OCI-LY7 (cell line): ENCODE measurements at regions not wholly inside any gene's neighbourhood (a gene's known extent, or its start where the extent isn't known, plus 50 kb on each side); places are given as distances from the start of the nearest gene placed in this dataset.

Experiments
- BruUV-seq: library from RNA; stranded (reverse); fragments of 400-500 nt; replicated peaks from 2 replicates; lab custom pipeline; 2021; lab: Mats Ljungman, UMichigan
- CTCF ChIA-PET: fragments of 300-600 bp; sonication (Branson Sonifier 250); formaldehyde crosslinking; loops from one replicate; lab custom pipeline; 2022; ENCODE audit warnings: antibody characterized with exemption; ENCODE audit not compliant: unreplicated experiment; lab: Charles Lee
- POLR2A ChIA-PET: fragments of 300-600 bp; sonication (Branson Sonifier 250); formaldehyde crosslinking; loops from one replicate; lab custom pipeline; 2022; ENCODE audit warnings: antibody characterized with exemption; lab: Charles Lee
- DNase-seq: peaks from one replicate; pipeline ENCODE4 v3.0.0-alpha.2; 2015; ENCODE audit warnings: low spot score
- H2AFZ ChIP-seq: fragments of 200-600 bp; sonication (generic), shearing (Covaris generic); 2 replicates; pipeline ENCODE4 v1.6.1; 2014; ENCODE audit warnings: mild to moderate bottlenecking, antibody characterized with exemption, low read length, moderate library complexity
- H3K27ac ChIP-seq: fragments of 200-600 bp; sonication (generic); 2 replicates; pipeline ENCODE4 v1.5.1; 2014; ENCODE audit warnings: mixed run types, low read depth, mild to moderate bottlenecking, moderate library complexity, low read length, inconsistent platforms; ENCODE audit not compliant: poor library complexity, severe bottlenecking
- H3K36me3 ChIP-seq: fragments of 200-600 bp; sonication (generic); 2 replicates; pipeline ENCODE4 v1.6.1; 2014; ENCODE audit warnings: mild to moderate bottlenecking, antibody characterized with exemption, low read length, moderate library complexity, mixed read lengths; ENCODE audit not compliant: insufficient read depth
- H3K4me1 ChIP-seq: fragments of 200-600 bp; sonication (generic); 2 replicates; pipeline ENCODE4 v1.5.1; 2014; ENCODE audit warnings: mild to moderate bottlenecking, low read length; ENCODE audit not compliant: insufficient read depth, poor library complexity, severe bottlenecking
- H3K4me2 ChIP-seq: fragments of 200-600 bp; sonication (generic); 2 replicates; pipeline ENCODE4 v1.6.1; 2014; ENCODE audit warnings: mild to moderate bottlenecking, low read length
- H3K4me3 ChIP-seq: fragments of 200-600 bp; sonication (generic); 2 replicates; pipeline ENCODE4 v1.5.1; 2014; ENCODE audit warnings: mild to moderate bottlenecking, low read depth, low read length; ENCODE audit not compliant: poor library complexity, severe bottlenecking
- H3K79me2 ChIP-seq: fragments of 200-600 bp; sonication (generic); 2 replicates; pipeline ENCODE4 v1.6.1; 2016; ENCODE audit warnings: low read depth, mild to moderate bottlenecking, low read length, moderate library complexity, mixed read lengths; ENCODE audit not compliant: insufficient read depth
- H3K9me2 ChIP-seq: fragments of 200-600 bp; sonication (generic); 2 replicates; pipeline ENCODE4 v1.6.1; 2016; ENCODE audit warnings: mild to moderate bottlenecking, low read length, mixed read lengths; ENCODE audit not compliant: insufficient read depth
- H3K9me3 ChIP-seq: fragments of 200-600 bp; sonication (generic); 2 replicates; pipeline ENCODE4 v1.6.1; 2014; ENCODE audit warnings: mild to moderate bottlenecking, mixed run types, low read length, mixed read lengths
- H4K20me1 ChIP-seq: fragments of 200-600 bp; sonication (generic); 2 replicates; pipeline ENCODE4 v1.6.1; 2014; ENCODE audit warnings: mild to moderate bottlenecking, antibody characterized with exemption, low read length, moderate library complexity, mixed read lengths; ENCODE audit not compliant: insufficient read depth
- EZH2phosphoT487 ChIP-seq: fragments of 200-600 bp; sonication (generic); IDR thresholded peaks from 2 replicates; pipeline ENCODE4 v1.6.1; 2018; ENCODE audit warnings: low read depth, borderline replicate concordance, mild to moderate bottlenecking, mixed run types, antibody characterized with exemption, low read length, moderate library complexity, mixed read lengths
- intact Hi-C: fragments of 100-400 bp; cut with micrococcal nuclease; formaldehyde crosslinking; loops from one replicate; pipeline ENCODE4 v1.10.0; 2022; ENCODE audit not compliant: unreplicated experiment
- TF ChIP-seq, protein P1 (sequence below): fragments of 200-600 bp; sonication (generic); conservative IDR thresholded peaks from 2 replicates; pipeline ENCODE4 v1.5.1; 2014; ENCODE audit warnings: mild to moderate bottlenecking, antibody characterized with exemption, low read length, moderate library complexity, mixed read lengths

DNA sequence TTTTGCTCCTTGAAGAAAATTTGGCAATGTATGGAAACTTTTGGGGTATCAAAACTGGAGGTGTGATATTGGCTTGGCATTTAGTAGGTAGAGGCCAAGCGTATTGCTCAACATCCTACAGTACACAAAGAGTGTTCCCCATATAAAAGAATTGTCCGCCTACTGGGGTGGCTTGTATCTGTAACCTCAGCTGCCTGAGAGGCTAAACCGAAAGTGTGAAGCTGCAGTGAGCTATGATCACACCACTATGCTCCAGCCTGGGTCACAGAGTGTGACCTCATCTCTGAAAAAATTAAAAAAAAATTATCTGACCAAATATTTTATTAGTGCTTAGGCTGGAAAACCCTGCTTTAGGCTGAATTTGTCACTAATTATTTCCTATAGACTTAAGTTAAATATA is 483.9 kb downstream of the PYDC2 start:
- no peak overlapping the region for H2AFZ ChIP-seq
- H3K9me2 ChIP-seq, result no peaks in the 10 kb centered on the region
- no peaks in the 10 kb centered on the region for H3K4me1 ChIP-seq
- TF ChIP-seq, protein P1, sequence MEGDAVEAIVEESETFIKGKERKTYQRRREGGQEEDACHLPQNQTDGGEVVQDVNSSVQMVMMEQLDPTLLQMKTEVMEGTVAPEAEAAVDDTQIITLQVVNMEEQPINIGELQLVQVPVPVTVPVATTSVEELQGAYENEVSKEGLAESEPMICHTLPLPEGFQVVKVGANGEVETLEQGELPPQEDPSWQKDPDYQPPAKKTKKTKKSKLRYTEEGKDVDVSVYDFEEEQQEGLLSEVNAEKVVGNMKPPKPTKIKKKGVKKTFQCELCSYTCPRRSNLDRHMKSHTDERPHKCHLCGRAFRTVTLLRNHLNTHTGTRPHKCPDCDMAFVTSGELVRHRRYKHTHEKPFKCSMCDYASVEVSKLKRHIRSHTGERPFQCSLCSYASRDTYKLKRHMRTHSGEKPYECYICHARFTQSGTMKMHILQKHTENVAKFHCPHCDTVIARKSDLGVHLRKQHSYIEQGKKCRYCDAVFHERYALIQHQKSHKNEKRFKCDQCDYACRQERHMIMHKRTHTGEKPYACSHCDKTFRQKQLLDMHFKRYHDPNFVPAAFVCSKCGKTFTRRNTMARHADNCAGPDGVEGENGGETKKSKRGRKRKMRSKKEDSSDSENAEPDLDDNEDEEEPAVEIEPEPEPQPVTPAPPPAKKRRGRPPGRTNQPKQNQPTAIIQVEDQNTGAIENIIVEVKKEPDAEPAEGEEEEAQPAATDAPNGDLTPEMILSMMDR, result no peak
- TF ChIP-seq EZH2phosphoT487, result no peak
- H3K4me3 ChIP-seq, result no peak overlapping the region
- no peaks in the 10 kb centered on the region for H4K20me1 ChIP-seq
- H3K4me2 ChIP-seq, result no peak overlapping the region
- BruUV-seq, result no TSS peak
- ChIA-PET POLR2A (interaction anchor here (0.6 to 0.7 kb wide), 2 partner anchors 85 to 524 kb away, joined by 3 read pairs; no protein-coding TSS in a partner anchor), CTCF (no interaction called here)
- H3K9me3 ChIP-seq, result no peaks in the 10 kb centered on the region
- H3K27ac ChIP-seq, result no peak overlapping the region
- no peaks in the 10 kb centered on the region for H3K79me2 ChIP-seq
- DNase-seq, result no peak
- intact Hi-C loops, result no loop called here
- no peaks in the 10 kb centered on the region for H3K36me3 ChIP-seq

DNA sequence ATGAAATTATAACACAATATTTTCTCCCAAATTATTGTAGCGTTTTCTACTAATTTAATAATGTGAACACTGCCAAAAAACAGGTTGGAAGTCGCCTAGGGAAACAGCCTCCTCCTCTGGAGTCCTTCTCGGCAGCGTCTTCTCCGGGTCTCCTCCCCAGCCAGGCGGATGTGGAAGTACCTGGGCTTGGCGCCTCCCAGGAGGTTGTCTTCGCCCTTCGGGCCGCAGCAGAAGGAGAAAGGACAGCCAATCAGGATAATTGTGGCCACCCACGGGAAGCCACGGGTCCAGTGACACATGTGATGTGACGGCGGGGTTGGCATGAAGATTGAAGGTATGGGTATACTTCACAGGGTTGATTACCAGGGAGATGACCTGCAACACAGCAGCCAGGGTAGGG is 491.2 kb downstream of the PYDC2 start:
- no peaks in the 10 kb centered on the region for H3K9me3 ChIP-seq
- no peak overlapping the region for H3K4me2 ChIP-seq
- H3K4me1 ChIP-seq, result no peaks in the 10 kb centered on the region
- DNase-seq, result no peak
- no peaks in the 10 kb centered on the region for H4K20me1 ChIP-seq
- no peak overlapping the region for H2AFZ ChIP-seq
- no peaks in the 10 kb centered on the region for H3K36me3 ChIP-seq
- intact Hi-C loops, result no loop called here
- ChIA-PET CTCF (no interaction called here), POLR2A (no interaction called here)
- TF ChIP-seq, protein P1, result no peak
- TF ChIP-seq EZH2phosphoT487, result no peak
- H3K4me3 ChIP-seq, result no peak overlapping the region
- H3K9me2 ChIP-seq, result no peaks in the 10 kb centered on the region
- no TSS peak for BruUV-seq
- H3K27ac ChIP-seq, result no peak overlapping the region
- H3K79me2 ChIP-seq, result no peaks in the 10 kb centered on the region

DNA sequence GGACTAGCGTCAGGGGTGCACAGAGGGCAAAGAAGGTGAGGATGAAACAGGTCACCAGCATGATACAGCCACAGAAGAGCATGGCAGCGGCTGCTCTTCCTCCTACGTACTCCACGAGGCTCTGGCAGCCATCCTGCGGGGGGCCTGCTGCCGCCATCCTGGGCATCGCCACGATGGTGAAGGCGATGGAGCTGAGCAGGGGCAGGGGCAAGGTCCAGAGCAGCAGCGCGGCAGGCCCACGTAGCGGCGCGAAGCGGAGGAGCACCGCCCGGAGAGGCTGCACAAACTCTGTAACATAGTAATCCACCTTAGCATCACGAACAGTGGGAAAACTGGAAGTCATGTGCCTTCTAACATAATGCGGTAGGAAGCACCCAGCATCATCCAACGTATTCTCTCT is 491.6 kb downstream of the PYDC2 start:
- H3K36me3 ChIP-seq, result no peaks in the 10 kb centered on the region
- no peak overlapping the region for H3K27ac ChIP-seq
- no peak overlapping the region for H3K4me3 ChIP-seq
- intact Hi-C loops, result no loop called here
- POLR2A ChIA-PET, result no interaction called here
- H3K9me2 ChIP-seq, result no peaks in the 10 kb centered on the region
- no peaks in the 10 kb centered on the region for H3K9me3 ChIP-seq
- no peak overlapping the region for H2AFZ ChIP-seq
- no peaks in the 10 kb centered on the region for H3K4me1 ChIP-seq
- no peaks in the 10 kb centered on the region for H3K79me2 ChIP-seq
- BruUV-seq, result no TSS peak
- no peak overlapping the region for H3K4me2 ChIP-seq
- CTCF ChIA-PET, result no interaction called here
- H4K20me1 ChIP-seq, result no peaks in the 10 kb centered on the region
- DNase-seq, result no peak
- TF ChIP-seq, protein P1, result no peak
- no peak for TF ChIP-seq EZH2phosphoT487
